ENCODE measurements at regions not wholly inside any gene's neighbourhood (a gene's known extent, or its start where the extent isn't known, plus 50 kb on each side); places are given as distances from the start of the nearest gene placed in this dataset.

- no peak for DNase-seq
These were observed 119.9 kb upstream of the TEX51 start for GRCh38 chr2:126778561-126779501.

GRCh38 chr2:126781206-126781605, 117.5 kb upstream of the TEX51 start:
- DNase-seq (no peak), ATAC-seq (ENCODE audit: insufficient read depth, low FRiP score) (no peak)
- H3K27me3 ChIP-seq (ENCODE audit: control insufficient read depth in 3 of 3, insufficient read depth in 3 of 3, low read length in 2 of 3): no peaks in the 10 kb centered on the region
- no peaks in the 10 kb centered on the region for H3K36me3 ChIP-seq (ENCODE audit: control insufficient read depth in 4 of 4, insufficient read depth in 4 of 4, low read length in 4 of 4)
- 81 to 88% methylated on average over 8 of the region's 8 CpGs for WGBS, 2 donors
- no peak overlapping the region for H3K27ac ChIP-seq (ENCODE audit: low read depth in 1 of 2, low read length in 1 of 2)
- peaks cover 0 to 5% (median 0%) of the 10 kb centered on the region in 5 donors for H3K4me1 ChIP-seq (ENCODE audit: control insufficient read depth in 5 of 5, insufficient read depth in 5 of 5, low read length in 5 of 5)
- no peak overlapping the region for H3K4me3 ChIP-seq
- no peak for TF ChIP-seq CTCF (IDR thresholded peaks at IDR 0.05; ENCODE audit: control extremely low read depth, extremely low read depth)
- H3K9ac ChIP-seq (ENCODE audit: insufficient read depth in 1 of 2, low read length in 2 of 2): no peak overlapping the region
- H3K9me3 ChIP-seq (ENCODE audit: control insufficient read depth in 4 of 4, insufficient read depth in 3 of 4, low read length in 3 of 4): peaks cover 0 to 2% (median 0%) of the 10 kb centered on the region in 4 donors

More at GRCh38 chr2:126778561-126779501, 119.9 kb upstream of the TEX51 start:
- no peak for TF ChIP-seq CTCF (IDR thresholded peaks at IDR 0.05; ENCODE audit: control extremely low read depth, extremely low read depth)
- no peak overlapping the region for H3K27ac ChIP-seq (ENCODE audit: low read depth in 1 of 2, low read length in 1 of 2)
- peaks cover 0 to 5% (median 0%) of the 10 kb centered on the region in 5 donors for H3K4me1 ChIP-seq (ENCODE audit: control insufficient read depth in 5 of 5, insufficient read depth in 5 of 5, low read length in 5 of 5)
- no peaks in the 10 kb centered on the region for H3K27me3 ChIP-seq (ENCODE audit: control insufficient read depth in 3 of 3, insufficient read depth in 3 of 3, low read length in 2 of 3)
- no peaks in the 10 kb centered on the region for H3K9me3 ChIP-seq (ENCODE audit: control insufficient read depth in 4 of 4, insufficient read depth in 3 of 4, low read length in 3 of 4)
- H3K36me3 ChIP-seq (ENCODE audit: control insufficient read depth in 4 of 4, insufficient read depth in 4 of 4, low read length in 4 of 4): no peaks in the 10 kb centered on the region
- no peak overlapping the region for H3K9ac ChIP-seq (ENCODE audit: insufficient read depth in 1 of 2, low read length in 2 of 2)
- no peak overlapping the region for H3K4me3 ChIP-seq
- no peak for ATAC-seq (ENCODE audit: insufficient read depth, low FRiP score)
- 75 to 79% methylated on average over 14 of the region's 14 CpGs for WGBS, 2 donors

GRCh38 chr2:126781806-126782205, 116.9 kb upstream of the TEX51 start:
- no peak for TF ChIP-seq CTCF (IDR thresholded peaks at IDR 0.05; ENCODE audit: control extremely low read depth, extremely low read depth)
- 73 to 87% methylated on average over 6 of the region's 6 CpGs for WGBS, 2 donors
- Histone ChIP-seq H3K4me3 (no peak overlapping the region), H3K9ac (ENCODE audit: insufficient read depth in 1 of 2, low read length in 2 of 2) (no peak overlapping the region), H3K27ac (ENCODE audit: low read depth in 1 of 2, low read length in 1 of 2) (no peak overlapping the region), H3K36me3 (ENCODE audit: control insufficient read depth in 4 of 4, insufficient read depth in 4 of 4, low read length in 4 of 4) (no peaks in the 10 kb centered on the region), H3K27me3 (ENCODE audit: control insufficient read depth in 3 of 3, insufficient read depth in 3 of 3, low read length in 2 of 3) (no peaks in the 10 kb centered on the region), H3K4me1 (ENCODE audit: control insufficient read depth in 5 of 5, insufficient read depth in 5 of 5, low read length in 5 of 5) (peaks cover 0 to 5% (median 0%) of the 10 kb centered on the region in 5 donors), H3K9me3 (ENCODE audit: control insufficient read depth in 4 of 4, insufficient read depth in 3 of 4, low read length in 3 of 4) (peaks cover 0 to 2% (median 0%) of the 10 kb centered on the region in 4 donors)
- DNase-seq (no peak), ATAC-seq (ENCODE audit: insufficient read depth, low FRiP score) (no peak)

All from lung (tissue), 11 donors.